K562 (cell line): ENCODE measurements at regions not wholly inside any gene's neighbourhood (a gene's known extent, or its start where the extent isn't known, plus 50 kb on each side); places are given as distances from the start of the nearest gene placed in this dataset.

Experiments
- ATAC-seq: fragments of 200-7000 bp; cut with Tn5 transposase; 3 replicates; pipeline ENCODE4 v1.9.1; 2020; ENCODE audit warnings: moderate library complexity
- BruUV-seq: library from RNA; stranded (reverse); fragments of 400-500 nt; replicated peaks from 2 replicates; lab custom pipeline; 2021; lab: Mats Ljungman, UMichigan
- CTCF ChIA-PET: fragments of 300-600 bp; formaldehyde crosslinking; extraction: SDS; loops from one replicate; lab custom pipeline; 2021; ENCODE audit warnings: low intra/inter-chr PET ratio; lab: Yijun Ruan, JAX
- POLR2A ChIA-PET: fragments of 300-600, 350-650 bp; sonication (Branson Sonifier 250); formaldehyde crosslinking; extraction: SDS; loops from one replicate; lab custom pipeline; 2021; ENCODE audit warnings: antibody characterized with exemption, inconsistent platforms; lab: Yijun Ruan, JAX
- DNase-seq, 4 experiments: peaks; one replicate each; pipeline versions ENCODE4 v3.0.0 to v3.0.0-alpha.2; 2011 to 2018; ENCODE audit warnings: low spot score in 3 of 4, mixed read lengths in 3 of 4; ENCODE audit errors: extremely low read depth in 1 of 4
- FAIRE-seq: peaks from 2 replicates; lab custom pipeline; 2011; peaks lifted over from hg19 to GRCh38; lab: Jason Lieb, UNC
- H2AFZ ChIP-seq: 2 replicates; pipeline ENCODE4 v1.6.0; 2011; ENCODE audit warnings: low read depth, low read length, control low read depth, inconsistent platforms
- H3K27ac ChIP-seq: fragments of 200-600 bp; 3 replicates; pipeline ENCODE4 v1.8.0; 2011; ENCODE audit warnings: low read depth, mild to moderate bottlenecking, control low read depth, inconsistent platforms, low read length, moderate library complexity, mixed read lengths; ENCODE audit errors: extremely low read depth
- H3K27me3 ChIP-seq, 2 experiments: fragments of 300-600 bp in 1 of 2; 2 replicates in 1 of 2; 3 replicates in 1 of 2; pipeline versions ENCODE4 v1.6.0 to v1.8.0; 2011; ENCODE audit warnings: inconsistent platforms in 2 of 2, low read length in 2 of 2, mild to moderate bottlenecking in 1 of 2, mixed read lengths in 1 of 2, moderate library complexity in 1 of 2; ENCODE audit not compliant: control insufficient read depth in 2 of 2, insufficient read depth in 2 of 2
- H3K36me3 ChIP-seq: fragments of 300-600 bp; 3 replicates; pipeline ENCODE4 v1.8.0; 2011; ENCODE audit warnings: mild to moderate bottlenecking, low read length, inconsistent platforms; ENCODE audit not compliant: control insufficient read depth, insufficient read depth
- H3K4me1 ChIP-seq, 2 experiments: fragments of 200-600 bp in 1 of 2; replicated peaks in 1 of 2; 2 replicates in 1 of 2; 3 replicates in 1 of 2; pipeline versions ENCODE4 v1.5.1 to v1.8.0; 2011; ENCODE audit warnings: inconsistent platforms in 2 of 2, low read length in 2 of 2, mild to moderate bottlenecking in 1 of 2, mixed read lengths in 1 of 2, moderate library complexity in 1 of 2; ENCODE audit not compliant: control insufficient read depth in 2 of 2, insufficient read depth in 2 of 2
- H3K4me2 ChIP-seq: 2 replicates; pipeline ENCODE4 v1.6.1; 2011; ENCODE audit warnings: low read length, control low read depth, inconsistent platforms, mixed read lengths; ENCODE audit not compliant: insufficient read depth
- H3K4me3 ChIP-seq: fragments of 200-600 bp; sonication (generic), shearing (Covaris generic); 2 replicates; pipeline ENCODE4 v1.5.1; 2016; ENCODE audit warnings: control low read depth, inconsistent platforms
- H3K79me2 ChIP-seq: fragments of 200-600 bp; 3 replicates; pipeline ENCODE4 v1.8.0; 2011; ENCODE audit warnings: low read length, inconsistent platforms; ENCODE audit not compliant: control insufficient read depth, insufficient read depth
- H3K9ac ChIP-seq, 2 experiments: 2 replicates each; pipeline versions ENCODE4 v1.6.0 to v1.6.1; 2011; ENCODE audit warnings: low read depth in 2 of 2, low read length in 2 of 2, control low read depth in 1 of 2, inconsistent platforms in 1 of 2, mild to moderate bottlenecking in 1 of 2, mixed read lengths in 1 of 2; ENCODE audit not compliant: insufficient read depth in 1 of 2
- H3K9me1 ChIP-seq: one replicate; pipeline ENCODE4 v1.6.0; 2011; ENCODE audit warnings: inconsistent platforms, mild to moderate bottlenecking, low read length, moderate library complexity; ENCODE audit not compliant: control insufficient read depth, insufficient read depth
- H3K9me3 ChIP-seq: replicated peaks from 2 replicates; pipeline ENCODE4 v1.5.1; 2011; ENCODE audit warnings: low read depth, low read length, inconsistent platforms; ENCODE audit not compliant: control insufficient read depth, insufficient read depth
- H4K20me1 ChIP-seq: replicated peaks from 2 replicates; pipeline ENCODE4 v1.6.1; 2011; ENCODE audit warnings: low read length, inconsistent platforms, mixed read lengths; ENCODE audit not compliant: control insufficient read depth, insufficient read depth
- ESRRB ChIP-seq: fragments of 250-450 bp; sonication (Bioruptor Pico); IDR thresholded peaks from 2 replicates; pipeline ENCODE4 v1.5.0; 2020; ENCODE audit warnings: mild to moderate bottlenecking, moderate library complexity, borderline replicate concordance
- HES1 ChIP-seq: fragments of 450-650 bp; IDR thresholded peaks from 2 replicates; pipeline ENCODE4 v1.6.1; 2016; ENCODE audit warnings: low read depth, mild to moderate bottlenecking, moderate library complexity
- LARP7 ChIP-seq: fragments of 450-650 bp; IDR thresholded peaks from 2 replicates; pipeline ENCODE4 v1.6.1; 2016
- POLR3A ChIP-seq: IDR thresholded peaks from 2 replicates; pipeline ENCODE4 v1.6.1; 2011; ENCODE audit warnings: borderline replicate concordance, mild to moderate bottlenecking, moderate library complexity; ENCODE audit not compliant: insufficient read length, insufficient read depth; ENCODE audit errors: extremely low read depth
- PREB ChIP-seq: sonication (generic); formaldehyde crosslinking; IDR thresholded peaks from 2 replicates; pipeline ENCODE4 v1.8.1; 2023; ENCODE audit warnings: mild to moderate bottlenecking, missing genetic modification reagents
- SIN3B ChIP-seq: fragments of 450-650 bp; IDR thresholded peaks from 2 replicates; pipeline ENCODE4 v1.6.1; 2017; ENCODE audit warnings: low read depth, mild to moderate bottlenecking, moderate library complexity
- SRSF9 ChIP-seq: fragments of 200-400 bp; formaldehyde crosslinking; IDR thresholded peaks from 2 replicates; pipeline ENCODE4 v1.6.1; 2017; ENCODE audit warnings: low read depth, low read length, borderline replicate concordance
- TCF3 ChIP-seq: sonication (generic); formaldehyde crosslinking; IDR thresholded peaks from 2 replicates; pipeline ENCODE4 v1.4.0; 2020; ENCODE audit warnings: mild to moderate bottlenecking, missing genetic modification reagents
- WHSC1 ChIP-seq: IDR thresholded peaks from one replicate; pipeline ENCODE4 v1.6.1; 2012; ENCODE audit warnings: low read length, control low read depth, inconsistent platforms
- ZMIZ1 ChIP-seq, 2 experiments: fragments of 150-350 bp in 1 of 2; IDR thresholded peaks; 2 replicates each; pipeline ENCODE4 v1.6.1; 2012 to 2016; ENCODE audit warnings: low read depth in 2 of 2, low read length in 2 of 2, mild to moderate bottlenecking in 1 of 2, moderate library complexity in 1 of 2
- ZNF561 ChIP-seq: fragments of 450-650 bp; formaldehyde crosslinking; conservative IDR thresholded peaks from 2 replicates; pipeline ENCODE4 v1.4.0; 2020; ENCODE audit warnings: mild to moderate bottlenecking, moderate library complexity
- WGBS: fragments of 100-300 bp; shearing (Covaris generic); methylation state at CpG from one replicate; pipeline ENCODE4 v1.1.6; 2016; ENCODE audit warnings: low coverage, mixed read lengths; ENCODE audit not compliant: insufficient coverage; ENCODE audit errors: missing lambda C conversion rate; 5-methylcytosine and 5-hydroxymethylcytosine counted together
- in situ Hi-C: fragments of 300-500 bp; cut with MboI; formaldehyde crosslinking; loops from 4 replicates; pipeline ENCODE4 v1.15.0; 2018; ENCODE audit warnings: inconsistent platforms, mixed read lengths
- intact Hi-C: fragments of 100-400 bp; cut with micrococcal nuclease; formaldehyde crosslinking; loops from 2 replicates; pipeline ENCODE4 v1.14.2; 2022

GRCh38 chr1:185373813-185374529, 56.9 kb upstream of the IVNS1ABP start:
- no peak overlapping the region for H3K4me2 ChIP-seq

More at GRCh38 chr1:185373813-185374529, 56.9 kb upstream of the IVNS1ABP start:
- H3K9ac ChIP-seq: no peak overlapping the region
- in situ Hi-C loops: no loop called here
- no peak overlapping the region for H3K27ac ChIP-seq
- DNase-seq (no peak), ATAC-seq (peak; percentile 28; the same call in 2 of the 3 replicates), FAIRE-seq (no peak)
- TF ChIP-seq SIN3B: no peak
- no peak for TF ChIP-seq ZMIZ1 (IDR thresholded peaks at IDR 0.05; ENCODE audit: low read depth in 2 of 2, low read length in 2 of 2)
- TF ChIP-seq POLR3A: no peak
- no peak for TF ChIP-seq LARP7
- TF ChIP-seq PREB: no peak
- TF ChIP-seq SRSF9: no peak
- no peak for TF ChIP-seq WHSC1
- no peak for TF ChIP-seq TCF3 (CRISPR knock-in tag)
- TF ChIP-seq ESRRB (CRISPR knock-in tag): no peak
- no peak for TF ChIP-seq HES1
- TF ChIP-seq ZNF561 (CRISPR knock-in tag): no peak
- H3K4me3 ChIP-seq: no peak overlapping the region
- 8% methylated on average over 4 of the region's 4 CpGs for WGBS
- ChIA-PET CTCF (no interaction called here), POLR2A (interaction anchor here (0.8 to 1.9 kb wide), 2 partner anchors 11 to 24 kb away, joined by 3 to 10 read pairs; no protein-coding TSS in a partner anchor)
- H3K27me3 ChIP-seq: peaks cover 0 to 9% of the 10 kb centered on the region in 2 experiments; a peak in 3 of 5 replicates
- no peaks in the 10 kb centered on the region for H3K4me1 ChIP-seq
- no peaks in the 10 kb centered on the region for H3K9me3 ChIP-seq
- H2AFZ ChIP-seq: peak overlapping the region; percentile 14; the same call in 1 of the 2 replicates
- no peaks in the 10 kb centered on the region for H3K79me2 ChIP-seq
- no TSS peak for BruUV-seq
- intact Hi-C loops: no loop called here
- no peaks in the 10 kb centered on the region for H3K9me1 ChIP-seq
- H4K20me1 ChIP-seq: no peaks in the 10 kb centered on the region
- H3K36me3 ChIP-seq: no peaks in the 10 kb centered on the region
